A673 (cell line): ENCODE measurements at regions not wholly inside any gene's neighbourhood (a gene's known extent, or its start where the extent isn't known, plus 50 kb on each side); places are given as distances from the start of the nearest gene placed in this dataset.

Experiments used
- BruUV-seq: library from RNA; stranded (reverse); fragments of 400-500 nt; replicated peaks from 2 replicates; lab custom pipeline; 2021; lab: Mats Ljungman, UMichigan
- CTCF ChIA-PET: fragments of 300-600 bp; sonication (Branson Sonifier 250); formaldehyde crosslinking; loops from one replicate; lab custom pipeline; 2022; ENCODE audit warnings: antibody characterized with exemption; lab: Charles Lee
- POLR2A ChIA-PET: fragments of 300-600 bp; sonication (Branson Sonifier 250); formaldehyde crosslinking; loops from one replicate; lab custom pipeline; 2022; ENCODE audit warnings: antibody characterized with exemption; ENCODE audit not compliant: low non-redundant PET; lab: Charles Lee
- DNase-seq: peaks from one replicate; pipeline ENCODE4 v3.0.0-alpha.2; 2015; ENCODE audit warnings: low spot score
- H3K27ac ChIP-seq: fragments of 200-600 bp; sonication (generic); 2 replicates; pipeline ENCODE4 v1.5.1; 2016; ENCODE audit warnings: mixed run types, low read depth, mild to moderate bottlenecking, mixed read lengths, antibody characterized with exemption, low read length; ENCODE audit not compliant: poor library complexity, severe bottlenecking
- H3K27me3 ChIP-seq: fragments of 200-600 bp; sonication (generic); replicated peaks from 2 replicates; pipeline ENCODE4 v1.6.1; 2017; ENCODE audit warnings: mixed run types, low read depth, mild to moderate bottlenecking, mixed read lengths, antibody characterized with exemption, low read length; ENCODE audit not compliant: insufficient read depth, poor library complexity
- H3K36me3 ChIP-seq: fragments of 200-600 bp; sonication (generic); 2 replicates; pipeline ENCODE4 v1.6.1; 2016; ENCODE audit warnings: mixed run types, mild to moderate bottlenecking, mixed read lengths, antibody characterized with exemption, low read length; ENCODE audit not compliant: insufficient read depth, poor library complexity, severe bottlenecking
- H3K4me1 ChIP-seq: fragments of 200-600 bp; sonication (generic); 2 replicates; pipeline ENCODE4 v1.6.1; 2017; ENCODE audit warnings: mixed run types, mild to moderate bottlenecking, mixed read lengths, antibody characterized with exemption, low read length; ENCODE audit not compliant: insufficient read depth, poor library complexity, severe bottlenecking
- H3K4me3 ChIP-seq: fragments of 200-600 bp; sonication (generic); 2 replicates; pipeline ENCODE4 v1.5.1; 2016; ENCODE audit warnings: low read depth, mixed run types, mild to moderate bottlenecking, mixed read lengths, low read length; ENCODE audit not compliant: poor library complexity, severe bottlenecking
- H3K9me3 ChIP-seq: fragments of 200-600 bp; sonication (generic); 2 replicates; pipeline ENCODE4 v1.6.1; 2016; ENCODE audit warnings: mixed run types, low read depth, mild to moderate bottlenecking, mixed read lengths, antibody characterized with exemption, low read length; ENCODE audit not compliant: poor library complexity, severe bottlenecking
- EZH2 ChIP-seq: fragments of 200-600 bp; sonication (generic); IDR thresholded peaks from 2 replicates; pipeline ENCODE4 v1.6.1; 2017; ENCODE audit warnings: borderline replicate concordance, low read depth, mild to moderate bottlenecking, mixed read lengths, antibody characterized with exemption, low read length; ENCODE audit not compliant: poor library complexity, severe bottlenecking
- intact Hi-C: fragments of 100-400 bp; cut with micrococcal nuclease; formaldehyde crosslinking; loops from one replicate; pipeline ENCODE4 v1.10.0; 2022; ENCODE audit not compliant: unreplicated experiment
- TF ChIP-seq, protein P1 (sequence below): fragments of 300-800, 200-600 bp; sonication (generic); conservative IDR thresholded peaks from 2 replicates; pipeline ENCODE4 v1.5.1; 2017; ENCODE audit warnings: low read depth, mild to moderate bottlenecking, antibody characterized with exemption, low read length, moderate library complexity, mixed read lengths

DNA sequence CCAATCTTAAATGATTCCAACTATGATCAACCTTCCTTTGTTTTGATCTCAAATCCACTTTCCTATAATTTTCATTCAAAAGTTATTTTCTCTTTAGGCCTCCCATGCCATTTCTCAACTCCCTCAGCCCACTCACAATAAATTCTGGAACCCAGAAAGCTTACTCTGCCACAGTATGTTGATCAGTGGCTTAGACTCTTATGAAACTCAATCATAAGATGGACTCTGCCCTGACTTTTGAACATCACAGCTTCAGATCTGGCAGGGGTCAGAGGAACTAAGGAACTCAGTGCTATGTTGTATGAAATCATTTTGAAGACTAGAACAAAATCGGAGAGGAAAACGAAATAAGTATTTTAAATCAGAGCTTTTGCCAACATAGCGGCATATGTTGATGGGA is 59.8 kb upstream of the LGALSL start:
- H3K4me1 ChIP-seq, result no peaks in the 10 kb centered on the region
- intact Hi-C loops, result no loop called here
- H3K27ac ChIP-seq, result no peak overlapping the region
- peaks cover 6% of the 10 kb centered on the region for H3K9me3 ChIP-seq
- ChIA-PET CTCF (no interaction called here), POLR2A (no interaction called here)
- TF ChIP-seq, protein P1, sequence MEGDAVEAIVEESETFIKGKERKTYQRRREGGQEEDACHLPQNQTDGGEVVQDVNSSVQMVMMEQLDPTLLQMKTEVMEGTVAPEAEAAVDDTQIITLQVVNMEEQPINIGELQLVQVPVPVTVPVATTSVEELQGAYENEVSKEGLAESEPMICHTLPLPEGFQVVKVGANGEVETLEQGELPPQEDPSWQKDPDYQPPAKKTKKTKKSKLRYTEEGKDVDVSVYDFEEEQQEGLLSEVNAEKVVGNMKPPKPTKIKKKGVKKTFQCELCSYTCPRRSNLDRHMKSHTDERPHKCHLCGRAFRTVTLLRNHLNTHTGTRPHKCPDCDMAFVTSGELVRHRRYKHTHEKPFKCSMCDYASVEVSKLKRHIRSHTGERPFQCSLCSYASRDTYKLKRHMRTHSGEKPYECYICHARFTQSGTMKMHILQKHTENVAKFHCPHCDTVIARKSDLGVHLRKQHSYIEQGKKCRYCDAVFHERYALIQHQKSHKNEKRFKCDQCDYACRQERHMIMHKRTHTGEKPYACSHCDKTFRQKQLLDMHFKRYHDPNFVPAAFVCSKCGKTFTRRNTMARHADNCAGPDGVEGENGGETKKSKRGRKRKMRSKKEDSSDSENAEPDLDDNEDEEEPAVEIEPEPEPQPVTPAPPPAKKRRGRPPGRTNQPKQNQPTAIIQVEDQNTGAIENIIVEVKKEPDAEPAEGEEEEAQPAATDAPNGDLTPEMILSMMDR, result no peak
- TF ChIP-seq EZH2, result no peak
- BruUV-seq, result no TSS peak
- no peak overlapping the region for H3K4me3 ChIP-seq
- no peaks in the 10 kb centered on the region for H3K36me3 ChIP-seq
- no peak for DNase-seq
- no peaks in the 10 kb centered on the region for H3K27me3 ChIP-seq

- ChIA-PET POLR2A (no interaction called here), CTCF (no interaction called here)
- H3K4me1 ChIP-seq, result no peaks in the 10 kb centered on the region
- no peaks in the 10 kb centered on the region for H3K27me3 ChIP-seq
- TF ChIP-seq EZH2, result no peak
- TF ChIP-seq, protein P1, result no peak
- no TSS peak for BruUV-seq
- no peak overlapping the region for H3K27ac ChIP-seq
- intact Hi-C loops, result no loop called here
- H3K9me3 ChIP-seq, result no peaks in the 10 kb centered on the region
- H3K36me3 ChIP-seq, result no peaks in the 10 kb centered on the region
- no peak overlapping the region for H3K4me3 ChIP-seq
- DNase-seq, result no peak
Measured at GRCh38 chr2:64396001-64396400, 58.0 kb upstream of the LGALSL start.

DNA sequence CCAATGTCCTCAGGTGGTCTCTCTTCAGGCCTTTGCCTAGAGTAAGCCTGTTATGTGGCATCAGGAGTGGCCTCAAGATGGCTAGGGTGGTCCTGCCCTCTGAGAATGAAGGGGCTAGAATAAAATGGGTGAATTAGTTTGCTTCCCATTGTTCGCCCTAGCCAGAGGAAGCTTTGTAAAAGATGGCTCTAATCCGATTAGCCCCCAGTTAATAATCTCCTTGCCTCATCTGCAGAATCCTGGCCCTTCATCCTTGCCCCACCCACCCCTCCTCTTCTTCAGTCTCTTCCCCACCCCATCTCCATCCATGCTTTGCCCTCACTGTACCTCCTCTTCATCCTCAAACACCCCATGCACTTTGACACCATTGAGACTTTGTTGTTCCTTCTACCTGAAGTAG is 57.4 kb upstream of the LGALSL start:
- Histone ChIP-seq H3K36me3 (no peaks in the 10 kb centered on the region), H3K4me3 (no peak overlapping the region), H3K27me3 (no peaks in the 10 kb centered on the region), H3K9me3 (no peaks in the 10 kb centered on the region), H3K27ac (no peak overlapping the region), H3K4me1 (no peaks in the 10 kb centered on the region)
- ChIA-PET POLR2A (no interaction called here), CTCF (no interaction called here)
- TF ChIP-seq, protein P1, result no peak
- TF ChIP-seq EZH2, result no peak
- intact Hi-C loops, result no loop called here
- BruUV-seq, result no TSS peak
- DNase-seq, result no peak
